ENCODE measurements at regions not wholly inside any gene's neighbourhood (a gene's known extent, or its start where the extent isn't known, plus 50 kb on each side); places are given as distances from the start of the nearest gene placed in this dataset.

GRCh38 chr3:164408326-164408725 is 670.0 kb downstream of the SI start:
- no peak overlapping the region for H3K4me2 ChIP-seq (ENCODE audit: insufficient read depth, insufficient read length, low read length)
- Mint-ChIP-seq H3K27me3 (ENCODE audit: low read depth) (no peaks in the 10 kb centered on the region), H3K27ac (no peak overlapping the region), H3K9me3 (peaks cover 2 to 3% of the 10 kb centered on the region in 2 experiments; a peak in 2 of 5 replicates), H3K36me3 (ENCODE audit: insufficient read depth in 1 of 3, low read depth in 3 of 3) (no peaks in the 10 kb centered on the region; a peak in 1 of 7 replicates), H3K4me1 (peaks cover 0 to 6% of the 10 kb centered on the region in 2 experiments; a peak in 1 of 4 replicates), H3K4me3 (no peak overlapping the region)
- H4K91ac ChIP-seq (ENCODE audit: insufficient read length, low read depth, low read length) = no peak overlapping the region
- no peak overlapping the region for H2BK12ac ChIP-seq (ENCODE audit: insufficient read length, low read depth, low read length)
- H3K4ac ChIP-seq (ENCODE audit: low read depth, low read length) = no peak overlapping the region
- no peak overlapping the region for H3K23ac ChIP-seq (ENCODE audit: insufficient read length, low read depth, low read length)
- no peaks in the 10 kb centered on the region for H3K23me2 ChIP-seq (ENCODE audit: insufficient read length, low read depth, low read length, poor library complexity, severe bottlenecking)
- H3K27me3 ChIP-seq (ENCODE audit: insufficient read depth, low read length) = no peaks in the 10 kb centered on the region
- H2AFZ ChIP-seq (ENCODE audit: low read length) = no peak overlapping the region
- H2BK15ac ChIP-seq (ENCODE audit: low read depth, low read length) = no peak overlapping the region
- H2BK5ac ChIP-seq (ENCODE audit: insufficient read length, low read length) = no peak overlapping the region
- TF ChIP-seq, protein P1, sequence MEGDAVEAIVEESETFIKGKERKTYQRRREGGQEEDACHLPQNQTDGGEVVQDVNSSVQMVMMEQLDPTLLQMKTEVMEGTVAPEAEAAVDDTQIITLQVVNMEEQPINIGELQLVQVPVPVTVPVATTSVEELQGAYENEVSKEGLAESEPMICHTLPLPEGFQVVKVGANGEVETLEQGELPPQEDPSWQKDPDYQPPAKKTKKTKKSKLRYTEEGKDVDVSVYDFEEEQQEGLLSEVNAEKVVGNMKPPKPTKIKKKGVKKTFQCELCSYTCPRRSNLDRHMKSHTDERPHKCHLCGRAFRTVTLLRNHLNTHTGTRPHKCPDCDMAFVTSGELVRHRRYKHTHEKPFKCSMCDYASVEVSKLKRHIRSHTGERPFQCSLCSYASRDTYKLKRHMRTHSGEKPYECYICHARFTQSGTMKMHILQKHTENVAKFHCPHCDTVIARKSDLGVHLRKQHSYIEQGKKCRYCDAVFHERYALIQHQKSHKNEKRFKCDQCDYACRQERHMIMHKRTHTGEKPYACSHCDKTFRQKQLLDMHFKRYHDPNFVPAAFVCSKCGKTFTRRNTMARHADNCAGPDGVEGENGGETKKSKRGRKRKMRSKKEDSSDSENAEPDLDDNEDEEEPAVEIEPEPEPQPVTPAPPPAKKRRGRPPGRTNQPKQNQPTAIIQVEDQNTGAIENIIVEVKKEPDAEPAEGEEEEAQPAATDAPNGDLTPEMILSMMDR (conservative IDR thresholded peaks at IDR 0.05) = no peak
- no peak overlapping the region for H2BK120ac ChIP-seq (ENCODE audit: low read depth, low read length, poor library complexity, severe bottlenecking)
- no peaks in the 10 kb centered on the region for H3K79me2 ChIP-seq (ENCODE audit: insufficient read depth, low read length)
- H4K5ac ChIP-seq (ENCODE audit: insufficient read length, low read depth, low read length) = no peak overlapping the region
- no peak overlapping the region for H3K9ac ChIP-seq (ENCODE audit: extremely low read depth, insufficient read length, low read length)
- no peak overlapping the region for H3T11ph ChIP-seq (ENCODE audit: low read length)
- no peak overlapping the region for H2AK5ac ChIP-seq (ENCODE audit: insufficient read length, low read length)
- no peak overlapping the region for H3K14ac ChIP-seq (ENCODE audit: insufficient read depth, low read length)
- WGBS (ENCODE audit: extremely low coverage, insufficient read length, low lambda C conversion rate) = 100% methylated on average over 1 of the region's 1 CpG
- no peaks in the 10 kb centered on the region for H3K4me1 ChIP-seq (ENCODE audit: insufficient read depth, low read length)
- no peaks in the 10 kb centered on the region for H4K20me1 ChIP-seq (ENCODE audit: control insufficient read depth, insufficient read depth, insufficient read length)
- DNase-seq = no peak
- no peak overlapping the region for H3K18ac ChIP-seq (ENCODE audit: insufficient read length, low read depth, low read length)
- H3K79me1 ChIP-seq (ENCODE audit: insufficient read depth, low read depth, low read length, poor library complexity, severe bottlenecking) = no peaks in the 10 kb centered on the region
- H3K27ac ChIP-seq (ENCODE audit: insufficient read length, low read depth, low read length) = no peak overlapping the region
- no peak overlapping the region for H3K56ac ChIP-seq (ENCODE audit: insufficient read length, low read depth, low read length)
- H3K9me3 ChIP-seq (ENCODE audit: control insufficient read depth, low read depth, low read length) = no peaks in the 10 kb centered on the region
- no peak overlapping the region for H4K8ac ChIP-seq (replicated peaks; ENCODE audit: insufficient read length, low read depth, low read length)
- H2BK20ac ChIP-seq (ENCODE audit: low read depth, low read length, poor library complexity, severe bottlenecking) = no peak overlapping the region
